SK-N-MC (cell line): ENCODE measurements at regions not wholly inside any gene's neighbourhood (a gene's known extent, or its start where the extent isn't known, plus 50 kb on each side); places are given as distances from the start of the nearest gene placed in this dataset.

ENCODE experiments used
- EZH2 ChIP-seq: fragments of 200-600 bp; sonication (generic); IDR thresholded peaks from one replicate; pipeline ENCODE4 v1.6.1; 2017; ENCODE audit warnings: antibody characterized with exemption
- FOXP2 ChIP-seq: optimal IDR thresholded peaks from 2 replicates; pipeline ENCODE3; 2011; ENCODE audit warnings: mild to moderate bottlenecking, moderate library complexity; ENCODE audit not compliant: insufficient read depth; ENCODE audit errors: extremely low read length, control extremely low read depth
- POLR2AphosphoS5 ChIP-seq: IDR thresholded peaks from 2 replicates; pipeline ENCODE4 v1.6.1; 2012; ENCODE audit warnings: mild to moderate bottlenecking, low read depth, low read length, borderline replicate concordance

GRCh38 chr2:16228471-16228870 lies 288.1 kb downstream of the MYCN start:
- TF ChIP-seq POLR2AphosphoS5: no peak
- TF ChIP-seq EZH2: no peak
- TF ChIP-seq FOXP2: no peak
